AG04449 (cell line): ENCODE measurements at regions not wholly inside any gene's neighbourhood (a gene's known extent, or its start where the extent isn't known, plus 50 kb on each side); places are given as distances from the start of the nearest gene placed in this dataset.

ENCODE experiments used
- CTCF ChIA-PET: fragments of 350-600 bp; formaldehyde crosslinking; extraction: SDS; loops from one replicate; lab custom pipeline; 2021; ENCODE audit warnings: antibody characterized with exemption; lab: Yijun Ruan, JAX
- POLR2A ChIA-PET: fragments of 400-600, 350-600 bp; formaldehyde crosslinking; extraction: SDS; loops from one replicate; lab custom pipeline; 2020; ENCODE audit warnings: antibody characterized with exemption, inconsistent platforms; lab: Yijun Ruan, JAX
- DNase-seq: peaks from one replicate; pipeline ENCODE4 v3.0.0-alpha.2; 2010; ENCODE audit warnings: low read depth, low spot score
- H3K4me3 ChIP-seq: 2 replicates; pipeline ENCODE4 v1.5.1; 2011; ENCODE audit warnings: low read depth, mild to moderate bottlenecking, control low read depth, low read length
- TF ChIP-seq, protein P1 (sequence below): IDR thresholded peaks from one replicate; pipeline ENCODE4 v1.5.1; 2011; ENCODE audit warnings: mild to moderate bottlenecking, moderate library complexity, low read length, control low read depth, inconsistent platforms; ENCODE audit not compliant: insufficient read depth; ENCODE audit errors: missing control alignments

DNA sequence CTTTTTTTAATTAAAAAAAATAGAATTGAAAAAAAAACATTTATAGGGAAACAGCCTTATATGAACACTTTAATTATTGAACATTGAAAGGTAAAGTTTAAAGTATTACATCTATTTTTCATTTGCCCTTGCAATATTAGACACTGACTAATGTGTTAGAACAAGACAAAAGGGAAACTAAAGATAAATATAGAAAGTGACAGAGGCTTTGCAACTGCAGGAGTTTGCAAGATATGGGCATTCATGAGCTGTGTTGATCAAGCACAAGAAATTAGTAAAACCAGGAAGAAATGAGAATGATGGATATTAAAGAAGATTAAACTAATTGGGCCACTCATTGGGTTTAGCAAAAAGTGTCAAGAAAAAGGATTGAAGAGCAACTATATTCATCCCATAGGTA is 1097.7 kb upstream of the CELF4 start:
- ChIA-PET CTCF (no interaction called here), POLR2A (no interaction called here)
- H3K4me3 ChIP-seq = no peak overlapping the region
- no peak for DNase-seq
- TF ChIP-seq, protein P1, sequence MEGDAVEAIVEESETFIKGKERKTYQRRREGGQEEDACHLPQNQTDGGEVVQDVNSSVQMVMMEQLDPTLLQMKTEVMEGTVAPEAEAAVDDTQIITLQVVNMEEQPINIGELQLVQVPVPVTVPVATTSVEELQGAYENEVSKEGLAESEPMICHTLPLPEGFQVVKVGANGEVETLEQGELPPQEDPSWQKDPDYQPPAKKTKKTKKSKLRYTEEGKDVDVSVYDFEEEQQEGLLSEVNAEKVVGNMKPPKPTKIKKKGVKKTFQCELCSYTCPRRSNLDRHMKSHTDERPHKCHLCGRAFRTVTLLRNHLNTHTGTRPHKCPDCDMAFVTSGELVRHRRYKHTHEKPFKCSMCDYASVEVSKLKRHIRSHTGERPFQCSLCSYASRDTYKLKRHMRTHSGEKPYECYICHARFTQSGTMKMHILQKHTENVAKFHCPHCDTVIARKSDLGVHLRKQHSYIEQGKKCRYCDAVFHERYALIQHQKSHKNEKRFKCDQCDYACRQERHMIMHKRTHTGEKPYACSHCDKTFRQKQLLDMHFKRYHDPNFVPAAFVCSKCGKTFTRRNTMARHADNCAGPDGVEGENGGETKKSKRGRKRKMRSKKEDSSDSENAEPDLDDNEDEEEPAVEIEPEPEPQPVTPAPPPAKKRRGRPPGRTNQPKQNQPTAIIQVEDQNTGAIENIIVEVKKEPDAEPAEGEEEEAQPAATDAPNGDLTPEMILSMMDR = no peak

DNA sequence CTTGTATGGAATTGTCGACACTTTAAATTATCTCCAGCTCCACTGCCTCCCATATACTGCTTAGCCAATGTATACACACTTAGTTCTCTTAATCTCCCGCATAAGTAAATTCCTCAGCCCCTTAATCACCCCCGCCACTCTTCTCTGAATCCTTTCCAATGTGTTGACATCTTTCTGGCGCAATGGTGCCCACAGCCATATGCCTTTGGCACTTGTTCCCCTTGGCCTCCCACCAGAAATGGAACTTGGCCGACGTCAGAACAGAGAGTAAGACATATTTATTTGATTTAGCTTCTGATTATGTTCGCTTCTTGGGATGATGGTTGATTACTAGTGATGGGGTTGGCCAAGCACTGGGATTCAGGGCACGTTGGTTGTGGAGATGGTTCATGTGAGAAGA is 1089.3 kb upstream of the CELF4 start:
- no peak overlapping the region for H3K4me3 ChIP-seq
- POLR2A ChIA-PET = no interaction called here
- DNase-seq = no peak
- TF ChIP-seq, protein P1 = no peak
- CTCF ChIA-PET = no interaction called here

DNA sequence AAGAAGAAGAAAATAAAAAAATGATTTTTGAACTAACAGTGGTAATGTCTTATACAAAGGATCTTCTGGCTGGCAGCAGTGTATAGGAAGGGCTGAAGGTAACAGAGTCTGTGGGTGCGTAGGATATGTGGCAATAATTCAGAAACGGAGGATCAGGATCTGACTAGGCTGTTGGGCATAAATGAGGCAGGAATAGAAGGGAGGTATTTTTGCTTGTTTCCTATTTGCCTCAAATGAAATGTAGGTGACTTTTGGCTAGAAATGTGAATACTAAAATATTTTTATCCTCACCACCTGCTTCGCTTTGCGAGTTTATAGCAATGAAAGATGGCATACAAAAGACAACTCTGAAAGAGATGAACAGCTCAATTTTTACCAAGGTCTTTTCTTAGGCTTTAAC is 1086.1 kb upstream of the CELF4 start:
- no peak overlapping the region for H3K4me3 ChIP-seq
- TF ChIP-seq, protein P1 = no peak
- POLR2A ChIA-PET = no interaction called here
- CTCF ChIA-PET = no interaction called here
- DNase-seq = no peak

DNA sequence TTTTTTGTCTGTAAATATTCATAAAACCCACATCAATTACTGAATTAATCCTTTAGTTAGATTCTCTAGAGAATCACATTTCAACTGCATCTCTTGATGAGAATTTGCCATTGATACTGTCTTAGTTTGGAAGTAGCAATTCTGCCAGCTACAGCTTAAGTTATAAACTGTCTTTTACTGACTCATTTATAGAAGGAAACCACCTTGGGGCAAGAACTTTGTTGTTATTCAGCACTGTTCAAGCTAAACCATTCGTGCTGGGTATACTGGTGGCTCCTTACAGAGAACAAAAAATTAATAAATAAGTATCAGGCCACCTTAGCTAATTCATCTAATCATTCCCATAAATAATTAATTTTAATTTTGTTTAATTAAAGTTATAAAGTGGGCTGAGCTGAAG is 1082.6 kb upstream of the CELF4 start:
- no peak for DNase-seq
- ChIA-PET CTCF (no interaction called here), POLR2A (no interaction called here)
- TF ChIP-seq, protein P1 = no peak
- no peak overlapping the region for H3K4me3 ChIP-seq

DNA sequence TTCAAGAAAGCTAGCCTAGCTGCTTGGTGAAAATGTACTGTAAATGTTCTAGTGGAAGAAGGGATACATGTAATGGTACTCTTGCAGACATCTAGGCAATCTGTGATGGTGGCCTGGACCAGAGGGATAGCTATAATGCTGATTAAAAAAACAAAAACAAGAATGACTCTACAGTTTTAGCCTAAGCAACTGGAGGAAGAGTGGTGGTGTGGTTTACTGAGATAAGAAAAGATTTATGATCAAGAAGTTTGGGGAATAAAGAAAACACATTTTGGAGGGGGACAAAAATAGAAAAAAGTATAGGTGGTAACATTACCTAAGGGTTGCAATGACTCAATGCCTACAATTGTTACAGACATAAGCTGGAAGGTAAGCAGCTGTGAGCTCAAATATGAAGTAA is 1080.7 kb upstream of the CELF4 start:
- no peak overlapping the region for H3K4me3 ChIP-seq
- TF ChIP-seq, protein P1 = no peak
- CTCF ChIA-PET = no interaction called here
- DNase-seq = no peak
- POLR2A ChIA-PET = no interaction called here

DNA sequence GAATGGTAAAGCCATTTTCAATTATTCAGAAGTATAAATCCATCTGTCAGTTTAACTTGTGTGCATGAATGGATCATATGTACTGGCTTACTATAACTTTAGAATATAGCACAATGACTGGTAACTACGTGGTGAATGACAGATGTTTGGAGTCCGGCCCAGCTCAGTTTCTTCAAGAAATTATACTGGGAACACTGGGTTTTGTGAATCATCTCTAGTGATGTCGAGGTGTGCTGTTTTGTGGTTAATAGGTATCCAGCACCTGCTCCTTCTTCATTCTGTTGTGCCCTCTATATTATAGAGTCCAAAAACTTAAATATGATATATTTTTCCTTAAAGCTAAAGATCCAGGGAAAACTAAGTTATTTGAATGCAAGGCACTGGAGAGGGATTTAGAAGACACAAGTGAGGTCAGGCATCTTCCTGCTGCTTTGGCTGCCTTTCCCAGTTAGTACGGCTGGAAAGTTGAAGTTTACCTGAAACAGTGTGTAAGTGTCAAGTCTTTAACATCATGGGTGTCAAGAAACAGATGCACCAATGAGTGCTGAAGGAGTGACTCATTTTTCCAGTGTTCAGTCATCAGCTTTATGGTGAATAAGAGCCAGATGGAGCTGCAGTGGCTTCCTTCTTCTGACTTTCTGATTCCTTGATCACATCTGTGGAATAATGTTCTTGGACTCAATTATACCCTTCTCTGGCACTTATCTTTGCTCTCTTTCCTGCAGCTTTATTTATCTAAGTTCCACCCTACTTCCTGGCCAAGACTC is 1079.5 kb upstream of the CELF4 start:
- DNase-seq = no peak
- H3K4me3 ChIP-seq = no peak overlapping the region
- ChIA-PET CTCF (no interaction called here), POLR2A (no interaction called here)
- TF ChIP-seq, protein P1 = no peak
